ENCODE measurements at regions not wholly inside any gene's neighbourhood (a gene's known extent, or its start where the extent isn't known, plus 50 kb on each side); places are given as distances from the start of the nearest gene placed in this dataset.

DNA sequence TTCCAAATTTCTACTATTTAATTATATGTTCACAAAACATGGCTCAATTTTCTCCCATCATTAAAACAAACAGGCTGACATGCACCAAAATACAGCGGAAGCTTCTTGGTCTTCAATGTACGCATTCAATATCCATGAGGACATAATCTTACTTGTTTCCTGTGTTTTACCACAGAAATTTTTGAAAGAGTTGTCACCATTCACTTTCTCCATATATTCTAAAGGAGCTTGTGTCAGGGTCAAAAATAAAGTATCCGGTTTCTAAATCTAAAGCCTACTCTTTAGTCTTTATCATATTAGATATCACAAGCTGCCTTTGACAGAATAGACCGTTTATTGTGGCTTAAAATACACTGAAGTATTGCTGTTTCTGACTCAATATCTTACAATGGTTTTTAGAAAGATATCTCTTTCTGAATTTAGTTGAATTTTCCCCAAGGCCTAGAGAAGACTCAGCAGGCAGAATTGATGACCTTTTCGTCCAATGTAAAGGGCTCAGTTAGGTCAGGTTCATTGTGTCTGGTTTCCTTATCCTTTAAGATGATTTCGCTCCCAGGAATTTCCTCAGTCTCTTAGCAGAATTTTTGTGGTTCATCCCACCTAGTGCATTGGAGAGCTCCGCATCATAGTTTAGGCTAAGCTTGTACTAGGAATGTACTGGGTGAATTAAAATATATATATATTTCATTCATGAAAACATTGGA lies 717.2 kb downstream of the NCAM2 start:
- Histone ChIP-seq H3K36me3 (ENCODE audit: control insufficient read depth, insufficient read depth, low read length) (no peaks in the 10 kb centered on the region), H3K27ac (ENCODE audit: low read length) (no peak overlapping the region), H3K4me3 (ENCODE audit: low read length) (no peak overlapping the region), H3K27me3 (ENCODE audit: control insufficient read depth, insufficient read depth, low read length) (no peaks in the 10 kb centered on the region), H3K9me3 (replicated peaks; ENCODE audit: control insufficient read depth, low read depth, low read length) (no peaks in the 10 kb centered on the region), H3K4me1 (ENCODE audit: control insufficient read depth, insufficient read depth, low read length) (no peaks in the 10 kb centered on the region)
- no peak for DNase-seq
- 80% methylated on average over 1 of the region's 7 CpGs for WGBS (ENCODE audit: insufficient coverage)

DNA sequence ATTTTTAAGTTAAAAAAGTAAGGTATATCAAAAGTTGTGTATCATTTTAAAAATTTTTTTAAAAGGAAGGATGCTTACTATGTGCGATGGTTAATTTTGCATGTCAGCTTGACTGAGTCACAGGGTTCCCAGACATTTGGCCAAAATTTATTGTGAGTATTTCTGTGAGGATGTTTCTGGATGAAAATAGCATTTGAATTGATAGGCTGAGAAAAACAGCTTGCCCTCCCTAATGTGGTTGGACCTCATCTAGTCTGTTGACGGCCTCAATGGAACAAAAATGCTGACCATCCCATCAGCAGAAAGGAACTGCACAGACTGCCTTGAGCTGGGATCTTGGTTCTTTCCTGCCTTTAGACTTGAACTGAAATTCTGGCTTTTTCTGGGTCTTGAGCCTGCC lies 724.5 kb downstream of the NCAM2 start:
- H3K27ac ChIP-seq (ENCODE audit: low read length), result no peak overlapping the region
- no peaks in the 10 kb centered on the region for H3K27me3 ChIP-seq (ENCODE audit: control insufficient read depth, insufficient read depth, low read length)
- 94% methylated on average over 2 of the region's 2 CpGs for WGBS (ENCODE audit: insufficient coverage)
- no peaks in the 10 kb centered on the region for H3K4me1 ChIP-seq (ENCODE audit: control insufficient read depth, insufficient read depth, low read length)
- DNase-seq, result no peak
- no peak overlapping the region for H3K4me3 ChIP-seq (ENCODE audit: low read length)
- no peaks in the 10 kb centered on the region for H3K36me3 ChIP-seq (ENCODE audit: control insufficient read depth, insufficient read depth, low read length)
- H3K9me3 ChIP-seq (replicated peaks; ENCODE audit: control insufficient read depth, low read depth, low read length), result no peaks in the 10 kb centered on the region

DNA sequence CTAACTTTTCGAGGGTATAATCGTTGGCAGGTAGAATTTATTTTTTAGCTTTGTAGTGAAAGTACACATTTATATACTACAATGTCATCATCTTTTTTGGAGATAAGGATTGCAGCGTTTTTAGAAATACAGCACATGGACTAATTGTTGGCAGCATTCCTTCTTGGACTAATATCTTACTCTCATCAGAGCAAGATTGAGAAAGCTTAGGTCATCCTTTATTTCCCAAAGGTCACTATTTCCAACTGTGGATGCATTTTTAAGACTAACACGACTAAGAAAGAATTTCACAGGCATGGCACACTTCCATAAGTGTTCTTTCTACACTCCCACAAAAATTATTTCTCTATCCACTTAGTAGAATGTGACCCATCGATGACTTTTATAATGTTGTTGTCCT lies 732.3 kb downstream of the NCAM2 start:
- H3K4me1 ChIP-seq (ENCODE audit: control insufficient read depth, insufficient read depth, low read length), result no peaks in the 10 kb centered on the region
- no CpG with 5 or more reads among the region's 5 CpGs for WGBS (ENCODE audit: insufficient coverage)
- DNase-seq, result peak; percentile 92
- no peak overlapping the region for H3K27ac ChIP-seq (ENCODE audit: low read length)
- no peak overlapping the region for H3K4me3 ChIP-seq (ENCODE audit: low read length)
- no peaks in the 10 kb centered on the region for H3K36me3 ChIP-seq (ENCODE audit: control insufficient read depth, insufficient read depth, low read length)
- no peaks in the 10 kb centered on the region for H3K27me3 ChIP-seq (ENCODE audit: control insufficient read depth, insufficient read depth, low read length)
- no peaks in the 10 kb centered on the region for H3K9me3 ChIP-seq (replicated peaks; ENCODE audit: control insufficient read depth, low read depth, low read length)

DNA sequence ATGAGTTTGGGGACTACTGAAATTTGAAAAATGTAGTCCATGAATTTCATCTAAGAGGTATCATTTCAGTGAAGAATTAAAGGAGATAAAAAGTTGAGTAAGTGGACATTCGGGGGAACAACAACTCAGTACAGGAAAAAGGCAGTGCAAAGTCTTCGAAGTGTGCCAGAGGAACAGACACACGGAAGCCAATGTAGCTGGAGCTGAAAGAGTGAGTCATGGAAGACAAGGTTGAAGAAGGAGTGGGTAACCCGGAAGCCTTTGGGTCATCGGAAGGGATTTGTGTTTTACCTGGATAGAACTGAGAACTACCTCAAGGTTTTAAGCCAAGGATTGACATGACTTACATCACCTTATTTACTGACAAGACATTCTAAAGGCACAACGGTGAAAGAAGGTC lies 733.4 kb downstream of the NCAM2 start:
- Histone ChIP-seq H3K4me3 (ENCODE audit: low read length) (no peak overlapping the region), H3K9me3 (replicated peaks; ENCODE audit: control insufficient read depth, low read depth, low read length) (no peaks in the 10 kb centered on the region), H3K36me3 (ENCODE audit: control insufficient read depth, insufficient read depth, low read length) (no peaks in the 10 kb centered on the region), H3K27ac (ENCODE audit: low read length) (no peak overlapping the region), H3K27me3 (ENCODE audit: control insufficient read depth, insufficient read depth, low read length) (no peaks in the 10 kb centered on the region), H3K4me1 (ENCODE audit: control insufficient read depth, insufficient read depth, low read length) (no peaks in the 10 kb centered on the region)
- WGBS (ENCODE audit: insufficient coverage), result 94% methylated on average over 3 of the region's 6 CpGs
- no peak for DNase-seq

DNA sequence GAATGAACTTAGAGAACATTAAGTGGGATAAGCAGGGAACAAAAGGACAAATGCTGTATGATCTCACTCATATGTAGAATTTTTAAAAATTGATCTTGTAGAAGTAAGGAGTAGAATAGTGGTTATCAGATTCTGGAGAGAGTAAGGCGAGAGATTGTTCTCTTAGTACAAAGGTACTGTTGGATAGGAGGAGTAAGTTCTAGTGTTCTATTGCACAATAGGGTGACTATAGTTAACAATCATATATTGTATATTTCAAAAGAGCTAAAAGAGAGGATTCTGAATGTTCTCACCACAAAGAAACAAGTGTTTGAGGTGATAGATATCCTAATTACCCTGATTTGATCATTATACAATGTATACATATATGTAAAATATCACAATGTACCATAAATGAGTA lies 735.9 kb downstream of the NCAM2 start:
- WGBS (ENCODE audit: insufficient coverage), result no CpG with 5 or more reads among the region's 1 CpG
- Histone ChIP-seq H3K36me3 (ENCODE audit: control insufficient read depth, insufficient read depth, low read length) (no peaks in the 10 kb centered on the region), H3K27me3 (ENCODE audit: control insufficient read depth, insufficient read depth, low read length) (no peaks in the 10 kb centered on the region), H3K27ac (ENCODE audit: low read length) (no peak overlapping the region), H3K9me3 (replicated peaks; ENCODE audit: control insufficient read depth, low read depth, low read length) (no peaks in the 10 kb centered on the region), H3K4me1 (ENCODE audit: control insufficient read depth, insufficient read depth, low read length) (no peaks in the 10 kb centered on the region), H3K4me3 (ENCODE audit: low read length) (no peak overlapping the region)
- no peak for DNase-seq

DNA sequence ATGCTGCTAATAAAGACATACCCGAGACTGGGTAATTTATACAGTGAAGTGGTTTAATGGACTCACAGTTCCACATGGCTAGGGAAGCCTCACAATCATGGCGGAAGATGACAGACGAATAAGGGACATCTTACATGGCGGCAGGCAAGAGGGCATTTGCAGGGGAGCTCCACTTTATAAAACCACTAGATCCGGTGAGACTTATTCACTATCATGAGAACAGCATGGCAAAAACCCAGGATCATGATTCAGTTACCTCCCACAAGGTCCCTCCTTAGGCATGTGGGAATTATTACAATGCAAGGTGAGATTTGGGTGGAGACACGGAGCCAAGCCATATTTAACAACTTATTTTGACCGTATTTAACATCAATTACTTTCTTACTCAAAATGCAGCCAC lies 739.0 kb downstream of the NCAM2 start:
- Histone ChIP-seq H3K9me3 (replicated peaks; ENCODE audit: control insufficient read depth, low read depth, low read length) (no peaks in the 10 kb centered on the region), H3K4me1 (ENCODE audit: control insufficient read depth, insufficient read depth, low read length) (no peaks in the 10 kb centered on the region), H3K4me3 (ENCODE audit: low read length) (no peak overlapping the region), H3K27me3 (ENCODE audit: control insufficient read depth, insufficient read depth, low read length) (no peaks in the 10 kb centered on the region), H3K36me3 (ENCODE audit: control insufficient read depth, insufficient read depth, low read length) (no peaks in the 10 kb centered on the region), H3K27ac (ENCODE audit: low read length) (no peak overlapping the region)
- WGBS (ENCODE audit: insufficient coverage), result 100% methylated on average over 3 of the region's 7 CpGs
- no peak for DNase-seq

DNA sequence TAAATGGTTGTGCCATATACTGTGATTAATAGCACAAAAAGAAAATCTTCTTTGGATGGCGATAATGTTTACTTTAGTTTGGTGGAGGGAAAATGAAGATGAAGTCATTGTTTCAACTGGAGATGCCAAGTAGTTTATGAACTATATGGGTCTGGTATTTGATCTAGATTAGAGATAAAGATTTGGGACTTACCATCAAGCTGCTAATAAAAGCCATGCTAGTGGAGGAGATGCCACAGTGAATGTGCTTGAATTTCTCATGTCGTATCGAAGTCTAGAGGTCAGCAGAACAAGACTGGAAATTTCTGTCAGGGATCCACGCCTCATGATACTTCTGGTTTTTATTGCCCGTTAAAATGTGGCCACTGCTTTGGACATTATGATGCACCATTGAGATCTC lies 742.0 kb downstream of the NCAM2 start:
- H3K4me1 ChIP-seq (ENCODE audit: control insufficient read depth, insufficient read depth, low read length), result no peaks in the 10 kb centered on the region
- no peaks in the 10 kb centered on the region for H3K27me3 ChIP-seq (ENCODE audit: control insufficient read depth, insufficient read depth, low read length)
- H3K36me3 ChIP-seq (ENCODE audit: control insufficient read depth, insufficient read depth, low read length), result no peaks in the 10 kb centered on the region
- H3K4me3 ChIP-seq (ENCODE audit: low read length), result no peak overlapping the region
- 89% methylated on average over 3 of the region's 5 CpGs for WGBS (ENCODE audit: insufficient coverage)
- no peak for DNase-seq
- H3K27ac ChIP-seq (ENCODE audit: low read length), result no peak overlapping the region
- peaks cover 4% of the 10 kb centered on the region for H3K9me3 ChIP-seq (replicated peaks; ENCODE audit: control insufficient read depth, low read depth, low read length)

DNA sequence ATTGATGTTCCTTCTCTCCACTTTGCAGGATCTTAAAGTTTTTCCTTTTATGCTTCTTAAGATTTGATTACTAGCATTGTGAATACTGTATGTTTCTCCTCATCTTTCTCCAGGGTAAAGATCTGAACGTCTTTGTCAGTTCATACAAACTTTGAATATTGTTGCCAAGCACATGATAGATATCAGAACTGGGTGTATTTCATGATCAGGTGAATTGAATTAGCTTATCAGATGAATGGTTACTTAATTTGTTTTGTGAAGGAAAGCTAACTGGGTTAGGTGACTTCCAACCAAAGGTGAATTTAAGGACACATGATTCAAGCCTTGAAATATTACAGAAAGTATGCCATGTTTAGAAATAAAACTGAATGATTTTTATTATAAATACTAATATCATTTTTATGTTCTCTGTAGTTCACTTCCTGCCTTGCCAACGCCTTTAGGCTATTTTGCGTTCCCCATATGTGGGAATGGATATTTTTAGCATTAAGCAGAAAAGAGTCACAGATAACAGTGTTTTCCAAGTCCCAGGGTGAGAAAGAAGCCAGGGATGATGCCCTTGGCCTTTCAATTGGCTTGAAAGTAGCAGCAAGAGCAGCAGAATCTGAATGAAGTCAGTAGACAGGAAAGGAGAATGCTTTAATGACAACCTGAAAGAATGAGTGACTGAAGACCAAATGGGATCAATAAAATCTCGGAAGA lies 752.1 kb downstream of the NCAM2 start:
- H3K9me3 ChIP-seq (replicated peaks; ENCODE audit: control insufficient read depth, low read depth, low read length), result peaks cover 3% of the 10 kb centered on the region
- H3K27ac ChIP-seq (ENCODE audit: low read length), result no peak overlapping the region
- no peak for DNase-seq
- no peaks in the 10 kb centered on the region for H3K4me1 ChIP-seq (ENCODE audit: control insufficient read depth, insufficient read depth, low read length)
- 80% methylated on average over 2 of the region's 4 CpGs for WGBS (ENCODE audit: insufficient coverage)
- no peaks in the 10 kb centered on the region for H3K36me3 ChIP-seq (ENCODE audit: control insufficient read depth, insufficient read depth, low read length)
- H3K27me3 ChIP-seq (ENCODE audit: control insufficient read depth, insufficient read depth, low read length), result no peaks in the 10 kb centered on the region
- no peak overlapping the region for H3K4me3 ChIP-seq (ENCODE audit: low read length)

DNA sequence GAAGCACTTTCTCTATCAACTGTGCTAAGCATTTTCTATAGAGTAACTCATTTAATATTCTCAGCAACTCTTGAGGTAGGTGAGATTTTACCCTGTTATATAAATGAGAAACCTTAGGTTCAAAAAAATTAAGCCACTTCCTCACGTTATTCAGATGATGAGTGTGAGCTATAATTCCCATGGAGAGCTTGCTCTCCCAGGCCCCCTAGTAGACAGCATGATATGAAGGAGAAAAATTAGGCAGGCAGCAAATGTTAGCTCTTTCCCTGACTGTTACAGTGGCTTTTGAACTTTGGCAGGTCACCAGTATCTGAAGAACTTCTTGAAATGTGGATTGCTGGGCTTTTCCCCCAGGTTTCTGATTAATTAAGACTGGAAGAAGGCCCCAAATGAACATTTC lies 753.1 kb downstream of the NCAM2 start:
- Histone ChIP-seq H3K36me3 (ENCODE audit: control insufficient read depth, insufficient read depth, low read length) (no peaks in the 10 kb centered on the region), H3K4me1 (ENCODE audit: control insufficient read depth, insufficient read depth, low read length) (no peaks in the 10 kb centered on the region), H3K4me3 (ENCODE audit: low read length) (no peak overlapping the region), H3K9me3 (replicated peaks; ENCODE audit: control insufficient read depth, low read depth, low read length) (no peaks in the 10 kb centered on the region), H3K27ac (ENCODE audit: low read length) (no peak overlapping the region), H3K27me3 (ENCODE audit: control insufficient read depth, insufficient read depth, low read length) (no peaks in the 10 kb centered on the region)
- no peak for DNase-seq
- no CpG with 5 or more reads among the region's 1 CpG for WGBS (ENCODE audit: insufficient coverage)

DNA sequence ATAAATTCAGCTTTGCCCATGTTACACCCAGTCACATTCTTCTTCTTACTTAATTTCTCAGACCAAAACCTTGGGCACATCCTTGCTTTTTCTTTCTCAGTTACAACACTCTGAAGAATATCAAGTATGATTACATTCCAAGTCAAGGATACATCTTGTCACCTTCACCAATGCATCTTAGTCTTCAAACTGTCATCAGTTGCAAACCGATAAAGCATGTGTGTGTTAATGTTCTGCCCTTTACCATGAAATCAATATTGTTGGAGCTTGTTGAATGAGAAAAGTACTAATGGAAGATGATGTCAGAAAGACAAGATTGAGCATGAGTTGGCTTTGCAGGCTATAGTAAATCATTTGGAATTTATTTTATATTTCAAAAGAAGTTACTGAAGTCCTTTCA lies 764.6 kb downstream of the NCAM2 start:
- Histone ChIP-seq H3K9me3 (replicated peaks; ENCODE audit: control insufficient read depth, low read depth, low read length) (no peaks in the 10 kb centered on the region), H3K27me3 (ENCODE audit: control insufficient read depth, insufficient read depth, low read length) (no peaks in the 10 kb centered on the region), H3K4me3 (ENCODE audit: low read length) (no peak overlapping the region), H3K36me3 (ENCODE audit: control insufficient read depth, insufficient read depth, low read length) (no peaks in the 10 kb centered on the region), H3K4me1 (ENCODE audit: control insufficient read depth, insufficient read depth, low read length) (no peaks in the 10 kb centered on the region), H3K27ac (ENCODE audit: low read length) (no peak overlapping the region)
- WGBS (ENCODE audit: insufficient coverage), result no CpG with 5 or more reads among the region's 1 CpG
- DNase-seq, result no peak

Measured in muscle of leg (tissue), 3 donors.